HEK293 (cell line): ENCODE measurements at regions not wholly inside any gene's neighbourhood (a gene's known extent, or its start where the extent isn't known, plus 50 kb on each side); places are given as distances from the start of the nearest gene placed in this dataset.

Experiments
- CTCF ChIA-PET: fragments of 350-600 bp; formaldehyde crosslinking; extraction: SDS; loops from one replicate; lab custom pipeline; 2021; ENCODE audit warnings: antibody characterized with exemption; lab: Yijun Ruan, JAX
- POLR2A ChIA-PET: fragments of 300-600 bp; formaldehyde crosslinking; extraction: SDS; loops from one replicate; lab custom pipeline; 2020; ENCODE audit warnings: antibody characterized with exemption, inconsistent platforms; lab: Yijun Ruan, JAX
- H3K27ac ChIP-seq: fragments of 200-500 bp; sonication (Bioruptor generic); 2 replicates; pipeline ENCODE4 v1.5.1; 2014; ENCODE audit warnings: low read depth, low read length, control low read depth, inconsistent platforms; ENCODE audit errors: extremely low read depth
- H3K36me3 ChIP-seq, 2 experiments: fragments of 200-500 bp in 1 of 2; sonication (Bioruptor generic) in 1 of 2; 1 replicate in 1 of 2; 2 replicates in 1 of 2; pipeline ENCODE4 v1.5.1; 2014 to 2017; ENCODE audit warnings: inconsistent platforms in 2 of 2, low read length in 2 of 2; ENCODE audit not compliant: control insufficient read depth in 2 of 2, insufficient read depth in 1 of 2
- H3K4me1 ChIP-seq: fragments of 200-500 bp; sonication (Bioruptor generic); 2 replicates; pipeline ENCODE4 v1.5.1; 2014; ENCODE audit warnings: mild to moderate bottlenecking, low read length, inconsistent platforms; ENCODE audit not compliant: control insufficient read depth, insufficient read depth
- H3K4me3 ChIP-seq: 2 replicates; pipeline ENCODE4 v1.5.1; 2011; ENCODE audit warnings: low read depth, mild to moderate bottlenecking, control low read depth, low read length, moderate library complexity
- H3K9me3 ChIP-seq: fragments of 200-500 bp; sonication (Bioruptor generic); 2 replicates; pipeline ENCODE4 v1.5.1; 2014; ENCODE audit warnings: low read depth, low read length, inconsistent platforms; ENCODE audit not compliant: control insufficient read depth, insufficient read depth
- GLIS2 ChIP-seq: fragments of 450-650 bp; formaldehyde crosslinking; IDR thresholded peaks from 2 replicates; pipeline ENCODE4 v1.5.1; 2016; ENCODE audit warnings: missing biosample characterization, missing genetic modification characterization
- KLF10 ChIP-seq: fragments of 450-650 bp; IDR thresholded peaks from 2 replicates; pipeline ENCODE4 v1.5.1; 2018; ENCODE audit warnings: missing biosample characterization, mild to moderate bottlenecking, missing genetic modification characterization
- MZF1 ChIP-seq: fragments of 450-650 bp; formaldehyde crosslinking; IDR thresholded peaks from 2 replicates; pipeline ENCODE4 v1.5.1; 2017; ENCODE audit warnings: missing biosample characterization, missing genetic modification characterization, borderline replicate concordance
- OVOL3 ChIP-seq: fragments of 450-650 bp; formaldehyde crosslinking; IDR thresholded peaks from 2 replicates; pipeline ENCODE4 v1.5.1; 2016; ENCODE audit warnings: missing biosample characterization, missing genetic modification characterization
- PBX3 ChIP-seq: sonication (generic); formaldehyde crosslinking; IDR thresholded peaks from 2 replicates; pipeline ENCODE4 v1.8.1; 2022; ENCODE audit warnings: mild to moderate bottlenecking, moderate library complexity, missing genetic modification reagents
- PRDM10 ChIP-seq: fragments of 450-650 bp; formaldehyde crosslinking; IDR thresholded peaks from 2 replicates; pipeline ENCODE4 v1.5.1; 2016; ENCODE audit warnings: missing biosample characterization, missing genetic modification characterization
- SALL2 ChIP-seq: fragments of 450-650 bp; formaldehyde crosslinking; IDR thresholded peaks from 2 replicates; pipeline ENCODE4 v1.5.0; 2017; ENCODE audit warnings: missing biosample characterization, mild to moderate bottlenecking, missing genetic modification characterization, borderline replicate concordance
- TCF7L2 ChIP-seq: IDR thresholded peaks from 2 replicates; pipeline ENCODE4 v1.6.1; 2011; ENCODE audit warnings: low read depth, mild to moderate bottlenecking, inconsistent platforms, low read length, moderate library complexity, borderline replicate concordance
- YY2 ChIP-seq: fragments of 450-650 bp; formaldehyde crosslinking; IDR thresholded peaks from 2 replicates; pipeline ENCODE4 v1.5.1; 2016; ENCODE audit warnings: missing biosample characterization, missing genetic modification characterization
- ZBTB1 ChIP-seq: fragments of 450-650 bp; formaldehyde crosslinking; IDR thresholded peaks from 2 replicates; pipeline ENCODE4 v1.5.1; 2016; ENCODE audit warnings: missing biosample characterization, missing genetic modification characterization
- ZBTB17 ChIP-seq: fragments of 450-650 bp; formaldehyde crosslinking; IDR thresholded peaks from 2 replicates; pipeline ENCODE4 v1.5.1; 2016; ENCODE audit warnings: missing biosample characterization, missing genetic modification characterization
- ZBTB26 ChIP-seq: fragments of 450-650 bp; formaldehyde crosslinking; optimal IDR thresholded peaks from 2 replicates; pipeline ENCODE3; 2016; ENCODE audit warnings: missing biosample characterization, mild to moderate bottlenecking, missing genetic modification characterization
- ZFHX2 ChIP-seq: fragments of 450-650 bp; formaldehyde crosslinking; conservative IDR thresholded peaks from 2 replicates; pipeline ENCODE4 v1.5.1; 2016; ENCODE audit warnings: missing biosample characterization, missing genetic modification characterization
- ZNF132 ChIP-seq: fragments of 450-650 bp; formaldehyde crosslinking; IDR thresholded peaks from 2 replicates; pipeline ENCODE4 v1.5.1; 2017; ENCODE audit warnings: missing biosample characterization, missing genetic modification characterization, borderline replicate concordance
- ZNF169 ChIP-seq: fragments of 450-650 bp; formaldehyde crosslinking; IDR thresholded peaks from 2 replicates; pipeline ENCODE4 v1.5.1; 2016; ENCODE audit warnings: missing biosample characterization, missing genetic modification characterization
- ZNF174 ChIP-seq: fragments of 450-650 bp; formaldehyde crosslinking; IDR thresholded peaks from 2 replicates; pipeline ENCODE4 v1.5.0; 2017; ENCODE audit warnings: missing biosample characterization, mild to moderate bottlenecking, missing genetic modification characterization
- ZNF274 ChIP-seq, 2 experiments: fragments of 200-500 bp in 1 of 2; fragments of 450-650 bp in 1 of 2; sonication (Bioruptor generic) in 1 of 2; formaldehyde crosslinking in 1 of 2; IDR thresholded peaks; 2 replicates each; pipeline versions ENCODE4 v1.5.1 to v1.6.1; 2014 to 2016; ENCODE audit warnings: borderline replicate concordance in 1 of 2, inconsistent platforms in 1 of 2, low read length in 1 of 2, missing biosample characterization in 1 of 2, missing genetic modification characterization in 1 of 2
- ZNF426 ChIP-seq: fragments of 450-650 bp; formaldehyde crosslinking; IDR thresholded peaks from 2 replicates; pipeline ENCODE4 v1.5.1; 2017; ENCODE audit warnings: missing biosample characterization, missing genetic modification characterization, mild to moderate bottlenecking, inconsistent platforms, moderate library complexity
- ZNF513 ChIP-seq: fragments of 450-650 bp; IDR thresholded peaks from 2 replicates; pipeline ENCODE4 v1.5.1; 2018; ENCODE audit warnings: missing biosample characterization, missing genetic modification characterization
- ZNF623 ChIP-seq: fragments of 450-650 bp; formaldehyde crosslinking; IDR thresholded peaks from 2 replicates; pipeline ENCODE4 v1.5.1; 2016; ENCODE audit warnings: missing biosample characterization, missing genetic modification characterization
- ZNF677 ChIP-seq: fragments of 450-650 bp; IDR thresholded peaks from 2 replicates; pipeline ENCODE4 v1.5.0; 2018; ENCODE audit warnings: missing biosample characterization, mild to moderate bottlenecking, missing genetic modification characterization, moderate library complexity
- ZNF792 ChIP-seq: fragments of 450-650 bp; formaldehyde crosslinking; IDR thresholded peaks from 2 replicates; pipeline ENCODE4 v1.5.1; 2016; ENCODE audit warnings: missing biosample characterization, missing genetic modification characterization
- ZNF843 ChIP-seq: fragments of 450-650 bp; formaldehyde crosslinking; IDR thresholded peaks from 2 replicates; pipeline ENCODE4 v1.5.1; 2016; ENCODE audit warnings: missing biosample characterization, missing genetic modification characterization
- ZSCAN4 ChIP-seq: fragments of 450-650 bp; formaldehyde crosslinking; IDR thresholded peaks from 2 replicates; pipeline ENCODE4 v1.5.1; 2017; ENCODE audit warnings: missing biosample characterization, missing genetic modification characterization

GRCh38 chr1:106980121-106980520 is 76.4 kb upstream of the PRMT6 start:
- Histone ChIP-seq H3K9me3 (no peaks in the 10 kb centered on the region), H3K27ac (no peak overlapping the region), H3K36me3 (no peaks in the 10 kb centered on the region), H3K4me1 (no peaks in the 10 kb centered on the region), H3K4me3 (no peak overlapping the region)
- CTCF ChIA-PET: no interaction called here
- TF ChIP-seq ZNF169 (tag by site-specific recombination) (no peak), ZNF623 (no peak), ZSCAN4 (tag by site-specific recombination) (no peak), PRDM10 (tag by site-specific recombination) (no peak), OVOL3 (tag by site-specific recombination) (no peak), GLIS2 (no peak), MZF1 (tag by site-specific recombination) (no peak), ZNF843 (no peak), ZNF677 (tag by site-specific recombination) (no peak)
- POLR2A ChIA-PET: no interaction called here

- H3K4me3 ChIP-seq: no peak overlapping the region
- no peaks in the 10 kb centered on the region for H3K4me1 ChIP-seq
- ChIA-PET POLR2A (no interaction called here), CTCF (no interaction called here)
- H3K9me3 ChIP-seq: no peaks in the 10 kb centered on the region
- H3K27ac ChIP-seq: no peak overlapping the region
- H3K36me3 ChIP-seq: no peaks in the 10 kb centered on the region
- TF ChIP-seq ZSCAN4 (tag by site-specific recombination) (no peak), PBX3 (CRISPR knock-in tag) (no peak), ZFHX2 (no peak), ZNF792 (tag by site-specific recombination) (no peak), ZNF132 (tag by site-specific recombination) (no peak), ZNF513 (tag by site-specific recombination) (no peak), ZNF274 (IDR thresholded peaks at IDR 0.05; ENCODE audit: low read length) (no peak), ZNF274 (tag by site-specific recombination; IDR thresholded peaks at IDR 0.05; ENCODE audit: borderline replicate concordance) (no peak), SALL2 (tag by site-specific recombination) (no peak), ZBTB26 (no peak), ZNF426 (tag by site-specific recombination) (no peak), ZBTB17 (tag by site-specific recombination) (no peak), TCF7L2 (no peak), KLF10 (tag by site-specific recombination) (no peak), YY2 (no peak), ZNF174 (tag by site-specific recombination) (no peak), ZBTB1 (tag by site-specific recombination) (no peak)
Measured at GRCh38 chr1:106984801-106985200, 71.7 kb upstream of the PRMT6 start.
